ENCODE measurements at regions not wholly inside any gene's neighbourhood (a gene's known extent, or its start where the extent isn't known, plus 50 kb on each side); places are given as distances from the start of the nearest gene placed in this dataset.

DNA sequence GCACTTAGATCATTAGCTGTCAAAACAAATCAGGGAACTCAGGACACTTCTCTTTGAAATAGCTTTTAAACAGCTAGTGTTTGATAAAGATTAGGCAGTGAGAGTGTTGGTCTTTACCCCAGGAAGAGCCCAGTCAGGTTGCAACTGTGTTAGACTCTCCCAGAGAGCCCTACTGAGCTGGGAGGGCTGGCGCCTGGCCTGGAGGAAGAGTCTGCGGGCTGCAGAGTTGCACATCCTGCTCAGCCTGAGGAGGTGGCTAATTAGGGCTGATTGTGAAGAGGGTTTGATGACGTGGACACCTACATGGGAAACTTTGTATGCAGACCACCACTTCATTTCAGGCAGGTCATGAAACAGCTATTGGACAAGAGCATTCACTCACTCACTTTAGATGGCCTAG lies 112.0 kb downstream of the TMEM174 start:
- H3K36me3 ChIP-seq (ENCODE audit: insufficient read depth, low read length): no peaks in the 10 kb centered on the region
- no peak overlapping the region for H3K27ac ChIP-seq (ENCODE audit: low read depth, low read length)
- Mint-ChIP-seq H3K36me3 (no peaks in the 10 kb centered on the region), H3K27ac (no peak overlapping the region), H3K4me1 (no peaks in the 10 kb centered on the region), H3K4me3 (no peak overlapping the region), H3K9me3 (peaks cover 2 to 7% (median 5%) of the 10 kb centered on the region in 5 donors), H3K27me3 (peaks cover 31 to 59% of the 10 kb centered on the region in 2 donors)
- ChIA-PET POLR2A (no interaction called here), CTCF (no interaction called here)
- H3K4me1 ChIP-seq (ENCODE audit: insufficient read depth, low read length): no peaks in the 10 kb centered on the region
- H3K9me3 ChIP-seq (ENCODE audit: low read length): no peaks in the 10 kb centered on the region
- no peaks in the 10 kb centered on the region for H3K27me3 ChIP-seq (ENCODE audit: insufficient read depth, low read length, poor library complexity, severe bottlenecking)
- no peak overlapping the region for H3K4me3 ChIP-seq (ENCODE audit: low read length)
- DNase-seq: no peak

DNA sequence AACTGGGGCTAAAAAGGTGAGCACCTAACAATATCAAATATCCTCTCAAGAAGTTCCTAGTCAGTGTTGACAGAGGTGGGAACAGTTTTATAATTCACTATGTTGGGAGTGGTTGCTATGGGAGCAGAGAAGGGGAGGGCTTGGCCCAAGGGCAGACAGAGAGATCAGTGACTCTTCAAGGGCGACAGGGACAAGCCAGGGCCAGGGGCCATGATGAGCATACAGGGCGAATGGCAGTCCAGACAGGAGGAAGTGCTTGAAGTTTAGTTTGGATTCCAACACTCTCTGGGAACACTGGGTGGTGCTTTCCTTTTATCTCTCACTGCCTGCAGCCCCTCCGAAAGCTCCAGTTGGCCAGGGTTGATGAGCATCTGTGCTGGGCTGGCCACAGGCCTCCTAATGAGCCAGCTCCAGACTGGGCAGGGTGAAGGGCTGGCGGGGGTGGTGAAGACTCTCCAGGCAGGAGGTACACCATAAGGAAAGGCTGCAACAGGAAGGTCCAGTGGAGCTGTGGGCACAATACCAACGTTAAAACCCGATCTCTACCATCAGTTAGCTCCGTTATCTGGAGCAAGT lies 111.3 kb downstream of the TMEM174 start:
- no peak for DNase-seq
- H3K4me1 Mint-ChIP-seq: no peaks in the 10 kb centered on the region
- no peaks in the 10 kb centered on the region for H3K36me3 Mint-ChIP-seq
- no peak overlapping the region for H3K4me3 ChIP-seq (ENCODE audit: low read length)
- CTCF ChIA-PET: no interaction called here
- no peaks in the 10 kb centered on the region for H3K4me1 ChIP-seq (ENCODE audit: insufficient read depth, low read length)
- H3K9me3 Mint-ChIP-seq: peaks cover 2 to 7% (median 5%) of the 10 kb centered on the region in 5 donors
- no peaks in the 10 kb centered on the region for H3K9me3 ChIP-seq (ENCODE audit: low read length)
- H3K4me3 Mint-ChIP-seq: no peak overlapping the region
- no peak overlapping the region for H3K27ac Mint-ChIP-seq
- H3K36me3 ChIP-seq (ENCODE audit: insufficient read depth, low read length): no peaks in the 10 kb centered on the region
- peaks cover 34 to 58% of the 10 kb centered on the region in 2 donors for H3K27me3 Mint-ChIP-seq
- POLR2A ChIA-PET: no interaction called here
- no peaks in the 10 kb centered on the region for H3K27me3 ChIP-seq (ENCODE audit: insufficient read depth, low read length, poor library complexity, severe bottlenecking)
- H3K27ac ChIP-seq (ENCODE audit: low read depth, low read length): no peak overlapping the region

DNA sequence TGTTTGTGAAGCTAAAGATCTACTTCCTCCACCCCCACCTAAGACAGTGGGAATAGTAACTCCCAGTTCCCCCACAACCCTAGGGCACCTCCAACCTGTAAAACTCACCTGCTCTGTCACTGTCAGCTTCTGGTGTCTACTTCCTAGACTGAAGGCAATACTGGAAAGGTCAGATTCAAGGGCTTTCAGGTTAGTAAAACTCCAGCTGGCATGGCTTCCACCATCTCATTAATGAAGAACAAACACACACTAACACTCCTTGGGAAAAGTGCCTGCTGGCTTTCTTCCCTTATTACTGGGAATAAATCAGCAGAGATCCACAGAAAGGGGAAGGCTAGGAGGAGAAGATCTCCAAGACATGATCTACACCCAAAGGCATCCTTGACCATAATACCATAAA lies 109.9 kb downstream of the TMEM174 start:
- no peaks in the 10 kb centered on the region for H3K4me1 Mint-ChIP-seq
- H3K9me3 Mint-ChIP-seq: peaks cover 2 to 7% (median 5%) of the 10 kb centered on the region in 5 donors
- H3K4me3 ChIP-seq (ENCODE audit: low read length): no peak overlapping the region
- H3K36me3 Mint-ChIP-seq: no peaks in the 10 kb centered on the region
- H3K27ac ChIP-seq (ENCODE audit: low read depth, low read length): no peak overlapping the region
- peaks cover 38 to 58% of the 10 kb centered on the region in 2 donors for H3K27me3 Mint-ChIP-seq
- no peaks in the 10 kb centered on the region for H3K4me1 ChIP-seq (ENCODE audit: insufficient read depth, low read length)
- no peaks in the 10 kb centered on the region for H3K27me3 ChIP-seq (ENCODE audit: insufficient read depth, low read length, poor library complexity, severe bottlenecking)
- H3K4me3 Mint-ChIP-seq: no peak overlapping the region
- no peaks in the 10 kb centered on the region for H3K9me3 ChIP-seq (ENCODE audit: low read length)
- ChIA-PET CTCF (no interaction called here), POLR2A (no interaction called here)
- no peak for DNase-seq
- no peaks in the 10 kb centered on the region for H3K36me3 ChIP-seq (ENCODE audit: insufficient read depth, low read length)
- H3K27ac Mint-ChIP-seq: no peak overlapping the region

DNA sequence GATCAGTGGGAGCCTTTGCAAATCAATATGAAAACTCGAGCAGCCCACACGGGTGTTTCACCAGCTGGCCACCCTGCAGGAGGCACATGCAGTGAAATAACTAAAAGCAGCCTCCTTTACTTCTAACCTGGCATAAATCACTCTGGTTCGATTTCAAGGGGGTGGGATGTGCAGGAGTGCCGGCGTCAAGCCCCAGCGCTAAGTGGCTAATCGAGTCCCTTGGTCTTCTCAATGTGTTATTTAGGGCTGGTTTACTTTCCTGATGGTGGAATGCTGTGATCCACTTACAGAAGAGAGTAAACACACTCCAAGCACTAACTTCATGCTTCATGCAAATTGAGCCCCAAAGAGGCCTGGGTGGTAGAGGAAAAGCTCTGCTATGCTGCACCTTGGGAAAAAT lies 109.4 kb downstream of the TMEM174 start:
- Mint-ChIP-seq H3K36me3 (no peaks in the 10 kb centered on the region), H3K9me3 (peaks cover 2 to 6% (median 3%) of the 10 kb centered on the region in 5 donors), H3K27ac (no peak overlapping the region), H3K27me3 (peaks cover 36 to 64% of the 10 kb centered on the region in 2 donors), H3K4me1 (no peaks in the 10 kb centered on the region), H3K4me3 (no peak overlapping the region)
- DNase-seq: no peak
- POLR2A ChIA-PET: no interaction called here
- Histone ChIP-seq H3K9me3 (ENCODE audit: low read length) (no peaks in the 10 kb centered on the region), H3K4me1 (ENCODE audit: insufficient read depth, low read length) (no peaks in the 10 kb centered on the region), H3K27me3 (ENCODE audit: insufficient read depth, low read length, poor library complexity, severe bottlenecking) (no peaks in the 10 kb centered on the region), H3K27ac (ENCODE audit: low read depth, low read length) (no peak overlapping the region), H3K4me3 (ENCODE audit: low read length) (no peak overlapping the region), H3K36me3 (ENCODE audit: insufficient read depth, low read length) (no peaks in the 10 kb centered on the region)
- CTCF ChIA-PET: no interaction called here

DNA sequence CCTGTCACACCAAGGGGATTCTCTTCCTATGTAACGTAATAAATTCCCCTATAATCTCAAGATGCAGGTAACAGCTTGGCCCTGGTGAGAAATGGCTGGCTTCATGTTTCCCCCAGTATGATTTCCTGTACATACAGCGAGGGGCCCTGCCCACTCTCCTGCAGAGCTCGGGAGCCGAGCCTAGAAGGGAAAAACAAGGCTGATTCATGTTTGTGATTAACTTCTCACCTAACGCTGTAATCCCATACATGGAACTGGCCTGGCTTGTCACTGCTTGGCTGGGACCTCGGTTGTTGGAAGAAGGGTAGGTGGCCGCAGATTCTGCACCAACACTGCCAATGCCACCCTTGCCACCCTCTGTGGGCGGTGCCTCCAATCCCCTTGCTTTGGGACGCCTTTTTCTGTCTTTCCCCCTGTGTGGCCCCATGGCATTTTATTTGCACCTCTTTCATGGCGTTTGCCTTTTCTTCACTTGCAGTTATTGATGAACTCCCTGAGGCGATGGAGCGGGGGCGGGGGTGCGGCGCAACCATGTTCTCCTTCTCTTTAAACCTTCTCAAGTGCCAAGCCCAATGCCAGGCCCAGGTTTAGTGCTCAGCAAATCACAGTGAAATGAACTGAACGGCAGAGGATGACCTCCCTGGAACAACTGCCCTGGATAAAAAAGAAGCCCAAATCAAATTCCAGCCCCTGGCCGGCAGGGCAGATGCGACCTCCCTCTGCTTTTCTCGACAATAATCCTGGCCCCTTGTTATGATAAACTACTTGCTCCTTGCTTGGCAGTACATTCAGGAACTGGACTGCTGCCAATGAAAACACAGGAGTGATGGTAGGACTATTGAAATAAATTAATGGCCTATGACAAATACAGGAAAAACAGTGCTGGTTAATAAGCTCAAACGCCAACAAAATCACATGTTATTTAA lies 108.1 kb downstream of the TMEM174 start:
- H3K9me3 Mint-ChIP-seq: no peaks in the 10 kb centered on the region
- peaks cover 32 to 59% of the 10 kb centered on the region in 2 donors for H3K27me3 Mint-ChIP-seq
- H3K9me3 ChIP-seq (ENCODE audit: low read length): no peaks in the 10 kb centered on the region
- H3K4me1 ChIP-seq (ENCODE audit: insufficient read depth, low read length): no peaks in the 10 kb centered on the region
- no peak overlapping the region for H3K27ac ChIP-seq (ENCODE audit: low read depth, low read length)
- H3K27me3 ChIP-seq (ENCODE audit: insufficient read depth, low read length, poor library complexity, severe bottlenecking): no peaks in the 10 kb centered on the region
- CTCF ChIA-PET: no interaction called here
- H3K36me3 ChIP-seq (ENCODE audit: insufficient read depth, low read length): no peaks in the 10 kb centered on the region
- no peak for DNase-seq
- POLR2A ChIA-PET: no interaction called here
- no peaks in the 10 kb centered on the region for H3K4me1 Mint-ChIP-seq
- H3K4me3 ChIP-seq (ENCODE audit: low read length): no peak overlapping the region
- H3K27ac Mint-ChIP-seq: no peak overlapping the region
- H3K36me3 Mint-ChIP-seq: no peaks in the 10 kb centered on the region
- H3K4me3 Mint-ChIP-seq: no peak overlapping the region

DNA sequence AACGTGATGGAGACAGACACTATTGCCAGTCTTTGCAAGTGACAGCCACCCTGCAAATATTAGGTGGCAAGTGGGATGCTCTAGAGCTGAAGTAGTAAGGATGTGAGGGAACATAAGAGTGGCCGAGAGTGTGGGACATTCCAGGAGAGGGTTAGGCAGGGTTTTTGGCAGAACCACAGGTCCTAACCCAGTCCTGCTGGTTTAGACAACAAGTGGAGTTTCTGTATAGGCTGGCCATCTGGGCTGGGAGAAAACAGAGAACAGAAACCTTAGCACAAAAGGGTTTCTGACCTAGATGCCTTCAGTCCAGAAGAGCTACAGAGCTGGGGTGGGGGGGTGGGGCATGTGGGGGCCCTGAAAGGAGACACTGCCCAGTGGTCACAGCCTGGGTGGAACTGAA lies 107.4 kb downstream of the TMEM174 start:
- Histone ChIP-seq H3K4me1 (ENCODE audit: insufficient read depth, low read length) (no peaks in the 10 kb centered on the region), H3K27me3 (ENCODE audit: insufficient read depth, low read length, poor library complexity, severe bottlenecking) (peaks cover under 1% of the 10 kb centered on the region), H3K36me3 (ENCODE audit: insufficient read depth, low read length) (no peaks in the 10 kb centered on the region), H3K4me3 (ENCODE audit: low read length) (no peak overlapping the region), H3K9me3 (ENCODE audit: low read length) (no peaks in the 10 kb centered on the region), H3K27ac (ENCODE audit: low read depth, low read length) (no peak overlapping the region)
- CTCF ChIA-PET: no interaction called here
- Mint-ChIP-seq H3K9me3 (no peaks in the 10 kb centered on the region), H3K36me3 (no peaks in the 10 kb centered on the region), H3K4me1 (no peaks in the 10 kb centered on the region), H3K27me3 (peaks cover 28 to 58% of the 10 kb centered on the region in 2 donors), H3K27ac (no peak overlapping the region), H3K4me3 (no peak overlapping the region)
- no peak for DNase-seq
- POLR2A ChIA-PET: no interaction called here

DNA sequence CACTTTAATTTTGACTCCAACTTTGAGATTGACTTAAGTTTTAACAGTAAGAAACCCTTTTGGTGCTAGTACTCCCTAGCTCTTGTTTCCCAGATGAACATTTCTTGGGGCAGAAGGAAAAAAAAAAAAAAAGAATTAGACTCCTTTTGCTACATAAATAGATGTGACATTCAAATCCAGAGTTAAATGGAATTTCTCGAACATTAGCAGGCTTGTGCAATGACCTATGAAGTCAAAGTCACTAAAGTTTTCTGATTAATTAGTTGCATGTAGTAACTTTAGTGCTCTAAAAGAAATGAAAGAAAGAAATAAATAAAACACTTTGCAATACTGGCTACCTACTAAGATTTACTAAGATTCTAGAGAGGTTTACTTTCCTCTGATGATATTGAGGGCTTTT lies 106.8 kb downstream of the TMEM174 start:
- no peak overlapping the region for H3K4me3 ChIP-seq (ENCODE audit: low read length)
- ChIA-PET CTCF (no interaction called here), POLR2A (no interaction called here)
- DNase-seq: no peak
- no peaks in the 10 kb centered on the region for H3K9me3 Mint-ChIP-seq
- H3K4me3 Mint-ChIP-seq: no peak overlapping the region
- H3K27me3 Mint-ChIP-seq: peaks cover 25 to 57% of the 10 kb centered on the region in 2 donors
- no peaks in the 10 kb centered on the region for H3K36me3 ChIP-seq (ENCODE audit: insufficient read depth, low read length)
- no peaks in the 10 kb centered on the region for H3K36me3 Mint-ChIP-seq
- no peaks in the 10 kb centered on the region for H3K4me1 ChIP-seq (ENCODE audit: insufficient read depth, low read length)
- H3K4me1 Mint-ChIP-seq: no peaks in the 10 kb centered on the region
- no peaks in the 10 kb centered on the region for H3K9me3 ChIP-seq (ENCODE audit: low read length)
- H3K27ac ChIP-seq (ENCODE audit: low read depth, low read length): no peak overlapping the region
- no peak overlapping the region for H3K27ac Mint-ChIP-seq
- peaks cover 6% of the 10 kb centered on the region for H3K27me3 ChIP-seq (ENCODE audit: insufficient read depth, low read length, poor library complexity, severe bottlenecking)

DNA sequence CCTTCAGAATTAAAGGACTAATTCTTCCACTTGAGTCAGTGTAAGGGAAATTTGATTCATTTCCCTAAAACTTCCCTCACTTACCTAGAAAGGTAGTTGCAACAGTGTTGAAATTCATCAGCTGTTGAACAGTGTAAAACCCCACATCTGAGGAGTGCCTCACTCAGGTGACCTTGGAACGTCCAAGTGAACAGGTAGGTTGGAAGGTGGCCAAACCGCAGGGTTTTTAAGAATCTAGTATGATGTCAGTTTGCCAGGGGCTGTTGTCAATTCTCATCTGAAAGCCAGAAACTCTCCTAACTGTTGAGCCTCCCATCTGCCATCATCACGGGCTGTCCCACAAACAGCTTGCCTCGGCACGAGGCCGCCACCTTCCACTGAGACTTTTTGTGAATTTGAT lies 105.7 kb downstream of the TMEM174 start:
- Mint-ChIP-seq H3K27ac (no peak overlapping the region), H3K4me1 (no peaks in the 10 kb centered on the region), H3K27me3 (peaks cover 19 to 58% of the 10 kb centered on the region in 2 donors), H3K9me3 (no peaks in the 10 kb centered on the region), H3K36me3 (no peaks in the 10 kb centered on the region), H3K4me3 (no peak overlapping the region)
- ChIA-PET POLR2A (no interaction called here), CTCF (no interaction called here)
- no peak overlapping the region for H3K27ac ChIP-seq (ENCODE audit: low read depth, low read length)
- no peaks in the 10 kb centered on the region for H3K9me3 ChIP-seq (ENCODE audit: low read length)
- H3K4me1 ChIP-seq (ENCODE audit: insufficient read depth, low read length): no peaks in the 10 kb centered on the region
- H3K27me3 ChIP-seq (ENCODE audit: insufficient read depth, low read length, poor library complexity, severe bottlenecking): peaks cover 7% of the 10 kb centered on the region
- no peaks in the 10 kb centered on the region for H3K36me3 ChIP-seq (ENCODE audit: insufficient read depth, low read length)
- no peak overlapping the region for H3K4me3 ChIP-seq (ENCODE audit: low read length)
- no peak for DNase-seq

All from CD8-positive, alpha-beta memory T cell (primary cell).